ENCODE measurements at regions not wholly inside any gene's neighbourhood (a gene's known extent, or its start where the extent isn't known, plus 50 kb on each side); places are given as distances from the start of the nearest gene placed in this dataset.
"Not testable (repeated sequence)": the region's sequence is repeated elsewhere in the genome, so short reads cannot be mapped to it uniquely, and the experiment has no call there.

DNA sequence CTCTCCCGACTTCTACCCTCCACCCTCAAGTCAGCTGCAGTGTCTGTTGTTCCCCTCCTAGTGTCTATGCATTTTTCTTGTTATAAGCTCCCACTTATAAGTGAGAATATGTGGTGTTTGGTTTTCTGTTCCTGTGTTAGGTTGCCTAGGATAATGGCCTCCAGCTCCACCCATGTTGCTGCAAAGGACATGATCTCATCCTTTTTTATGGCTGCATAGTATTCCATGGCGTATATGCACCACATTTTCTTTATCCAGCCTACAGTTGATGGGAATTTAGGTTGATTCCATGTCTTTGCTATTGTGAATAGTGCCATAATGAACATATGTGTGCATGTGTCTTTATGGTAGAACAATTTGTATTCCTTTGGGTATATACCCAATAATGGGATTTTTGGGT lies 80.7 kb downstream of the SPTSSA start:
- H3K36me3 Mint-ChIP-seq (ENCODE audit: unreplicated experiment); H3K4me1 Mint-ChIP-seq (ENCODE audit: unreplicated experiment); H3K9me3 Mint-ChIP-seq (ENCODE audit: unreplicated experiment); DNase-seq (ENCODE audit: extremely low spot score, unreplicated experiment); H3K4me3 Mint-ChIP-seq (ENCODE audit: unreplicated experiment); H3K27ac Mint-ChIP-seq (ENCODE audit: unreplicated experiment); H3K27me3 Mint-ChIP-seq (ENCODE audit: unreplicated experiment): not testable (repeated sequence)

DNA sequence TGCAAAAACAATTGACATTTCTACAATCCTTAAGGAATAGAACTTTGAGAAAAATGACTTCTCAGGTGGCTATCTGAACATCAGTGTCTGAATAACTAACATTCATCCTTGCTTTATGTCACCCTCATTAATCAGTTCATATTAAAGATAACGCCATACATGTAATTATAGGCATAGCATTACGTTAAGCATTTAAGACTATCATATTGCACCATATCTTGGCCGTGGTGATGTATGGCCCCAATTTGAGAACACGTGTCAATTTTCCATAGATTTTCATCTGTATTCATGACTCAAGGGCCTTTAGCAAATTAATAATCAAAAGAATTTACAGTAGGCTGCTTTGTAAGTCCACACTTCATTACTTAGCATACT lies 81.6 kb downstream of the SPTSSA start:
- H3K36me3 Mint-ChIP-seq (ENCODE audit: unreplicated experiment), result no peaks in the 10 kb centered on the region
- TF ChIP-seq, protein P1, sequence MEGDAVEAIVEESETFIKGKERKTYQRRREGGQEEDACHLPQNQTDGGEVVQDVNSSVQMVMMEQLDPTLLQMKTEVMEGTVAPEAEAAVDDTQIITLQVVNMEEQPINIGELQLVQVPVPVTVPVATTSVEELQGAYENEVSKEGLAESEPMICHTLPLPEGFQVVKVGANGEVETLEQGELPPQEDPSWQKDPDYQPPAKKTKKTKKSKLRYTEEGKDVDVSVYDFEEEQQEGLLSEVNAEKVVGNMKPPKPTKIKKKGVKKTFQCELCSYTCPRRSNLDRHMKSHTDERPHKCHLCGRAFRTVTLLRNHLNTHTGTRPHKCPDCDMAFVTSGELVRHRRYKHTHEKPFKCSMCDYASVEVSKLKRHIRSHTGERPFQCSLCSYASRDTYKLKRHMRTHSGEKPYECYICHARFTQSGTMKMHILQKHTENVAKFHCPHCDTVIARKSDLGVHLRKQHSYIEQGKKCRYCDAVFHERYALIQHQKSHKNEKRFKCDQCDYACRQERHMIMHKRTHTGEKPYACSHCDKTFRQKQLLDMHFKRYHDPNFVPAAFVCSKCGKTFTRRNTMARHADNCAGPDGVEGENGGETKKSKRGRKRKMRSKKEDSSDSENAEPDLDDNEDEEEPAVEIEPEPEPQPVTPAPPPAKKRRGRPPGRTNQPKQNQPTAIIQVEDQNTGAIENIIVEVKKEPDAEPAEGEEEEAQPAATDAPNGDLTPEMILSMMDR (IDR thresholded peaks at IDR 0.05), result no peak
- no peak overlapping the region for H3K4me3 Mint-ChIP-seq (ENCODE audit: unreplicated experiment)
- H3K27me3 Mint-ChIP-seq (ENCODE audit: unreplicated experiment), result no peaks in the 10 kb centered on the region
- H3K4me1 Mint-ChIP-seq (ENCODE audit: unreplicated experiment), result peaks cover 6% of the 10 kb centered on the region
- DNase-seq (ENCODE audit: extremely low spot score, unreplicated experiment), result no peak
- H3K9me3 Mint-ChIP-seq (ENCODE audit: unreplicated experiment), result no peaks in the 10 kb centered on the region
- H3K27ac Mint-ChIP-seq (ENCODE audit: unreplicated experiment), result no peak overlapping the region

DNA sequence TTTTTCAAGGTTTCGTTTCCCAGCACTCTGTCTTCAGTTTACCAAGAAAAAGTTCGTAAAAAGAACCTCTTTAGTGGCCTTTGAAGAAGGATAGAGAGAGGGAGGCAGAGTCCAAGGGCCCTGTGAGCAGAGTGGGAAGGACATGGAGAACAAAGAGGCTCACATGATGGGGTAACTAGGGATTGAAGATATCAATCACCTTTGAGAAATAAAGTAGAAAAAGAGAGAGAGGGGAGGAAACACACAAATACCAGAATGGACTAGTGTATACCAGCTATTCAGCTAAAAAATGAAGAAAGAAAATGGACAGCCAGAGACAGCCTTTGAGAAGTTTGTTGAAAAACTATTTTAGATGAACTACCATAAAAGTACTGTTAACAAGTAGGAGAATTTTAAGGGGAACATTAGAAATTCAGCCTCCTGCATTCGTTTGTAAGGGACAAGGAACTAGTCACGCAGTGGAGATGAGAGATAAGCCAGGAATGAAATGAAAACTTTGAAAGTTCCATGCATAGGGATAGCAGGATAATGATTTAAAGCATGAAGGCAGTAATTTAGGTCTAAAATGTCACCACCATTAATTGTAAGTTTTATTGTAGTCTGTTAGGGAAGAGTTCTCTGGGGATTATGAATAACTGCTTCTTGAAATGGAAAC lies 82.1 kb downstream of the SPTSSA start:
- Mint-ChIP-seq H3K36me3 (ENCODE audit: unreplicated experiment) (no peaks in the 10 kb centered on the region), H3K27ac (ENCODE audit: unreplicated experiment) (peak overlapping the region; percentile 43), H3K27me3 (ENCODE audit: unreplicated experiment) (no peaks in the 10 kb centered on the region), H3K9me3 (ENCODE audit: unreplicated experiment) (no peaks in the 10 kb centered on the region), H3K4me3 (ENCODE audit: unreplicated experiment) (no peak overlapping the region), H3K4me1 (ENCODE audit: unreplicated experiment) (peaks cover 6% of the 10 kb centered on the region)
- TF ChIP-seq, protein P1 (IDR thresholded peaks at IDR 0.05), result no peak
- no peak for DNase-seq (ENCODE audit: extremely low spot score, unreplicated experiment)

DNA sequence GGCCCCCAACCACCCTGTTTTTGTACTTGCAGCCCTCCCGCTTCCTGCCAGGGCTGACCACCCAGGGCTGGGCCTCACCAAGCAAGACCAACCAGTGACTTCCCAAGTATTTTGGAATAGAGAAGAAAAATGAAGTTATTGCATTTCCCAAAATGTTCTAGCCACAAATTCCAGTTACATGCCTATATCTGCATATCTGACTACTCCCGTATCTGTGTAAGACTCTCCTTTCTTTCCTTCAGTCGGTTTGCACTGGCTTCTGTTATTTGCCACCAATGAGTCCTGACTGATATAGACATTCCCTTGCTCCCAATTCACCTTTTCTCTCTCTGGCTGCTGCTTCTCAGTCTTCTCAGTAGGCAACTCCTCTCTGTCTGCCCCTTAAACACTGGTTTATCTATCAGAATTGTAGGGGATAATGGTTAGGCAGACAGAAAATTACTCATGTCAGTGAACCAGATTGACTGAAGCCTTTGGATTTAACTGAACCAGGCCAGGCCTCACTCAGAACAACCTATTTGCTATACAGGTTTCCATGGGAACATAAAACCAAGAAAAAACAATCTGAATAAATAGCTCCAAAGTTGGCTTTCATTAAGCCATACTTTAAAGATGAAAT lies 85.3 kb downstream of the SPTSSA start:
- Mint-ChIP-seq H3K27me3 (ENCODE audit: unreplicated experiment) (peaks cover 11% of the 10 kb centered on the region), H3K36me3 (ENCODE audit: unreplicated experiment) (no peaks in the 10 kb centered on the region), H3K9me3 (ENCODE audit: unreplicated experiment) (no peaks in the 10 kb centered on the region), H3K4me3 (ENCODE audit: unreplicated experiment) (no peak overlapping the region), H3K4me1 (ENCODE audit: unreplicated experiment) (peaks cover 6% of the 10 kb centered on the region), H3K27ac (ENCODE audit: unreplicated experiment) (no peak overlapping the region)
- TF ChIP-seq, protein P1 (IDR thresholded peaks at IDR 0.05), result no peak
- no peak for DNase-seq (ENCODE audit: extremely low spot score, unreplicated experiment)

DNA sequence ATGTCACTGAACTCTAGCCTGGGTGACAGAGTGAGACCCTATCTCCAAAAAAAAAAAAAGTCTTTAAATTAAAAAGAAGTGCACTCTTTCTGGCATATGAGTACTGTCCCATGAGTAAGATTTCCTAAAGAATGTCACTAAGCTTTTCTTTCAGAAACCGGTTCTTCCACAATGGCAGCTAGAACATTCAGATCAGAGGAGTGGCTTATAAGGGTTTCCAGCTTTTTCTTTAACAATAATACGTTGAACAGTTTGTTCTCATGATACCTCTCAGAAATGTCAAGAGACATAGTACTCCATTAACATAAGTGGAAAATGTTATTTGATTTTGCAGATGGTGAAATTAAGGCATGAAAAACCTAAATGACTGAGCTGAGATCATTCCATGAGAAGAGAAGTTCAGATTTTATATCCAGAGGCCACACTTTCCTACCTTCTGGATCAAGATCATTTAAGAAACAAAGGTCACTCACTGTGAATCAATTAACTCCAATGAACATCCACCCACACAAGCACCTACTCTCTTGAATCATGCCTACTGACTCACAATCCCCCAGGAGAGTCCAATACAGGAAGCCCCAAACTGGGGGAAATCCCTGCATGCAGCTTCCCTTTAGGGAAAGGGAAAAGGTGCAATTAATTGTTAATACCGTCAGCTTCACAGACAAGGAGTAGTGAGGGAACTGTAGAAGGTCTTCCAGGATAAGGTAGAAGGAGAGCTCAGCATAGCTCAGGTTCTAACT lies 86.9 kb downstream of the SPTSSA start:
- Mint-ChIP-seq H3K36me3 (ENCODE audit: unreplicated experiment) (no peaks in the 10 kb centered on the region), H3K9me3 (ENCODE audit: unreplicated experiment) (no peaks in the 10 kb centered on the region), H3K4me3 (ENCODE audit: unreplicated experiment) (no peak overlapping the region), H3K4me1 (ENCODE audit: unreplicated experiment) (peaks cover 6% of the 10 kb centered on the region), H3K27me3 (ENCODE audit: unreplicated experiment) (peaks cover 12% of the 10 kb centered on the region), H3K27ac (ENCODE audit: unreplicated experiment) (no peak overlapping the region)
- no peak for DNase-seq (ENCODE audit: extremely low spot score, unreplicated experiment)
- TF ChIP-seq, protein P1 (IDR thresholded peaks at IDR 0.05), result no peak
